ENCODE measurements at regions not wholly inside any gene's neighbourhood (a gene's known extent, or its start where the extent isn't known, plus 50 kb on each side); places are given as distances from the start of the nearest gene placed in this dataset.

DNA sequence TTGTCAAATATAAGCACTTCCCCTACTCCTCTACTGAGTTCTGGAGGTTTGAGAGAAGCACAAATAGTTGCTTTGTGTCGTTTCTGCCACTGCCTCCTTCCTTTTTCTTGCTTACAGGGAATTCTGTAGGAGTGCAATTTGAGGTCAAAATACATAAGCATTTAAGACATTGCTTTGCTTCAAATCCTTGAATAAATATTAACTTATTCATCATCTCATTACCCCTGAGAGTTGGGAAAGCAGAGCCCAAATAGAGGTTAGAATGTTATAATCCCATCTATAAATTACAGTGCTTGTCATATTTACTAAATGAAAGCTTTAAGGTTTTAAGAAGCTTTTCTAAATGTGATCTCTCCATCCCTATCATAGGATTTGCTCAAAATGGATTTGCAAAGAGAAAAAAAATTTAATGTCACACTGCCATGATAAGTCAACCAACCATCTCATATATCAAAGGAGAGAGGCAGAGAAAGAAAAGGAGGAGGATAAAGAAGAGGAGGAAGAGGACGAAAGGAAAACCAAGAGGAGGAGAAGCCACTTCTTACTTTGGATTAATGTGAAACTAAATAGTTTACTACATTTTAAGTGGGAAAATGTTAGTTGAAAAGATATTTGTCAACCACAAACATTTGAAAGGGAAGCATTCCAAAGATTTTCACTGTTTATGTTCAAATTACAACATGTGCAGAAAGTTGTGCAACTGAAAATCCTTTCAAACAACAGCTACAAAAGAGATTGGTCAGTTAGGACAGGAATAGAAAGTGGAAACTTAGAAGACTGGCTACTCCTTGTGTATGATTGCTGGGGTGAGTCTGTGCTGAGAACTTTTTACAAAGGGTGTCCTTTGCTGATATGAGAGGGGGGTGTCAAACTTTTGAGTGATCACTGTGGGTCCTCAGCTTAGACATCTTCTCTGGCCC lies 277.3 kb upstream of the FN1 start:
- Histone ChIP-seq H3K27ac (ENCODE audit: poor library complexity, severe bottlenecking) (peak overlapping the region; percentile 75), H3K36me3 (ENCODE audit: low read depth) (no peaks in the 10 kb centered on the region), H3K9me3 (ENCODE audit: severe bottlenecking) (no peaks in the 10 kb centered on the region), H3K27me3 (ENCODE audit: insufficient read depth, poor library complexity, severe bottlenecking) (no peaks in the 10 kb centered on the region), H3K4me3 (ENCODE audit: severe bottlenecking) (no peak overlapping the region), H3K4me1 (ENCODE audit: insufficient read depth, poor library complexity, severe bottlenecking) (peaks cover 27% of the 10 kb centered on the region)
- ATAC-seq (ENCODE audit: low read depth) (peak; percentile 22), DNase-seq (ENCODE audit: low spot score) (no peak)
- TF ChIP-seq, protein P1, sequence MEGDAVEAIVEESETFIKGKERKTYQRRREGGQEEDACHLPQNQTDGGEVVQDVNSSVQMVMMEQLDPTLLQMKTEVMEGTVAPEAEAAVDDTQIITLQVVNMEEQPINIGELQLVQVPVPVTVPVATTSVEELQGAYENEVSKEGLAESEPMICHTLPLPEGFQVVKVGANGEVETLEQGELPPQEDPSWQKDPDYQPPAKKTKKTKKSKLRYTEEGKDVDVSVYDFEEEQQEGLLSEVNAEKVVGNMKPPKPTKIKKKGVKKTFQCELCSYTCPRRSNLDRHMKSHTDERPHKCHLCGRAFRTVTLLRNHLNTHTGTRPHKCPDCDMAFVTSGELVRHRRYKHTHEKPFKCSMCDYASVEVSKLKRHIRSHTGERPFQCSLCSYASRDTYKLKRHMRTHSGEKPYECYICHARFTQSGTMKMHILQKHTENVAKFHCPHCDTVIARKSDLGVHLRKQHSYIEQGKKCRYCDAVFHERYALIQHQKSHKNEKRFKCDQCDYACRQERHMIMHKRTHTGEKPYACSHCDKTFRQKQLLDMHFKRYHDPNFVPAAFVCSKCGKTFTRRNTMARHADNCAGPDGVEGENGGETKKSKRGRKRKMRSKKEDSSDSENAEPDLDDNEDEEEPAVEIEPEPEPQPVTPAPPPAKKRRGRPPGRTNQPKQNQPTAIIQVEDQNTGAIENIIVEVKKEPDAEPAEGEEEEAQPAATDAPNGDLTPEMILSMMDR (IDR thresholded peaks at IDR 0.05; ENCODE audit: poor library complexity, severe bottlenecking) = no peak

- ATAC-seq (ENCODE audit: low read depth) (no peak), DNase-seq (ENCODE audit: low spot score) (no peak)
- Histone ChIP-seq H3K9me3 (ENCODE audit: severe bottlenecking) (no peaks in the 10 kb centered on the region), H3K4me3 (ENCODE audit: severe bottlenecking) (no peak overlapping the region), H3K27me3 (ENCODE audit: insufficient read depth, poor library complexity, severe bottlenecking) (no peaks in the 10 kb centered on the region), H3K36me3 (ENCODE audit: low read depth) (no peaks in the 10 kb centered on the region), H3K4me1 (ENCODE audit: insufficient read depth, poor library complexity, severe bottlenecking) (peaks cover 27% of the 10 kb centered on the region), H3K27ac (ENCODE audit: poor library complexity, severe bottlenecking) (peak overlapping the region; percentile 75)
- TF ChIP-seq, protein P1 (IDR thresholded peaks at IDR 0.05; ENCODE audit: poor library complexity, severe bottlenecking) = no peak
Observed at GRCh38 chr2:215712219-215712868, 276.5 kb upstream of the FN1 start.

DNA sequence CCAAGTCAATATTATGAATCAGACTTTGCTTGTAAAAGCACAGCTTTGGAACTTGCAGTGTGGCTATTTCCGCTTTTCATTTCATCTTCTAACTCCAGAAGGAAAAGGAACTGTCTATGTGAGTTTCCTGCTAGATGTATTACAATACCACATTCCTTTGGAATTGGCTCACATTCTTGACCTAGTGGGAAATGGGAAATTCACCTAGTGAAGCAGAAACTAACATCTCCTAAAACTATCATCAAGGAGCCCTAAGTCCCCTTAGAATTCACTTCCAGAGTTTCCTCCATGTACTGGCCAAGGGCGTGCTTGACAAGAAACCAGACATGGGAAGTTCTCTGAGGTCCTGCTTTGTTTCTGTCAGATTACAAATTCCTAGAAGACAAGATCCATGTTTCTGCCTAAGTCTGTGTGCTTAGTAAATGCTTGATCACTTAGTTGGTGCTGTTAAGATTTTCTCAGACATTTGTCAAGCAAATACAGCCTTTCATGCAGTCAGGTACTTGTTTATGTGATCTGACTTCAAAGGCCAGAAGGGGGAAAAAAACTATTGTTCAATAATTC lies 275.7 kb upstream of the FN1 start:
- Histone ChIP-seq H3K4me3 (ENCODE audit: severe bottlenecking) (no peak overlapping the region), H3K27me3 (ENCODE audit: insufficient read depth, poor library complexity, severe bottlenecking) (no peaks in the 10 kb centered on the region), H3K36me3 (ENCODE audit: low read depth) (no peaks in the 10 kb centered on the region), H3K4me1 (ENCODE audit: insufficient read depth, poor library complexity, severe bottlenecking) (peaks cover 27% of the 10 kb centered on the region), H3K9me3 (ENCODE audit: severe bottlenecking) (no peaks in the 10 kb centered on the region), H3K27ac (ENCODE audit: poor library complexity, severe bottlenecking) (peak overlapping the region; percentile 75)
- peak; percentile 93 for ATAC-seq (ENCODE audit: low read depth)
- no peak for DNase-seq (ENCODE audit: low spot score)
- TF ChIP-seq, protein P1 (IDR thresholded peaks at IDR 0.05; ENCODE audit: poor library complexity, severe bottlenecking) = no peak

GRCh38 chr2:215707608-215708007 lies 271.7 kb upstream of the FN1 start:
- DNase-seq (ENCODE audit: low spot score) (no peak), ATAC-seq (ENCODE audit: low read depth) (no peak)
- H3K36me3 ChIP-seq (ENCODE audit: low read depth) = no peaks in the 10 kb centered on the region
- no peaks in the 10 kb centered on the region for H3K27me3 ChIP-seq (ENCODE audit: insufficient read depth, poor library complexity, severe bottlenecking)
- no peak overlapping the region for H3K27ac ChIP-seq (ENCODE audit: poor library complexity, severe bottlenecking)
- no peak overlapping the region for H3K4me3 ChIP-seq (ENCODE audit: severe bottlenecking)
- H3K4me1 ChIP-seq (ENCODE audit: insufficient read depth, poor library complexity, severe bottlenecking) = peaks cover 18% of the 10 kb centered on the region
- H3K9me3 ChIP-seq (ENCODE audit: severe bottlenecking) = no peaks in the 10 kb centered on the region
- TF ChIP-seq, protein P1 (IDR thresholded peaks at IDR 0.05; ENCODE audit: poor library complexity, severe bottlenecking) = no peak

All from RWPE2 (cell line).